ENCODE measurements at regions not wholly inside any gene's neighbourhood (a gene's known extent, or its start where the extent isn't known, plus 50 kb on each side); places are given as distances from the start of the nearest gene placed in this dataset.

GRCh38 chr3:19808834-19809233, 125.2 kb downstream of the EFHB start:
- intact Hi-C loops (cut with micrococcal nuclease), result no loop called here
- H3K9me3 ChIP-seq (ENCODE audit: control insufficient read depth in 1 of 2, insufficient read depth in 1 of 2, low read depth in 1 of 2, low read length in 2 of 2), result no peaks in the 10 kb centered on the region
- H3K27ac ChIP-seq (ENCODE audit: low read depth, low read length), result no peak overlapping the region
- ChIA-PET POLR2A (no interaction called here), RAD21 (ENCODE audit: low non-redundant PET in 1 of 2, low total read pairs in 2 of 2, uncharacterized antibody in 2 of 2, unreplicated experiment in 2 of 2) (no interaction called here), CTCF (no interaction called here)
- no TSS peak for BruUV-seq (replicated peaks)
- H3K36me3 ChIP-seq (ENCODE audit: control insufficient read depth in 1 of 2, insufficient read depth in 2 of 2, low read length in 2 of 2), result no peaks in the 10 kb centered on the region
- ATAC-seq, result no peak
- no peaks in the 10 kb centered on the region for H3K79me2 ChIP-seq (ENCODE audit: insufficient read depth, low read length)
- no peak overlapping the region for H2AFZ ChIP-seq (ENCODE audit: low read depth, low read length, poor library complexity, severe bottlenecking)
- H4K20me1 ChIP-seq (ENCODE audit: insufficient read depth), result no peaks in the 10 kb centered on the region
- TF ChIP-seq JUND (IDR thresholded peaks at IDR 0.05) (no peak), CEBPB (IDR thresholded peaks at IDR 0.05; ENCODE audit: low read depth) (no peak), EGR1 (IDR thresholded peaks at IDR 0.05; ENCODE audit: low read depth) (no peak), CBX3 (IDR thresholded peaks at IDR 0.05; ENCODE audit: low read depth) (no peak), EZH2 (IDR thresholded peaks at IDR 0.05) (no peak), FOSL1 (IDR thresholded peaks at IDR 0.05; ENCODE audit: low read depth) (no peak), ATF3 (IDR thresholded peaks at IDR 0.05) (no peak), ZBTB33 (IDR thresholded peaks at IDR 0.05; ENCODE audit: extremely low read depth, insufficient replicate concordance, low read length) (no peak), RAD21 (IDR thresholded peaks at IDR 0.05; ENCODE audit: low read depth) (no peak), SIN3A (IDR thresholded peaks at IDR 0.05; ENCODE audit: low read depth) (no peak), ZFX (IDR thresholded peaks at IDR 0.05) (no peak), TCF7L2 (IDR thresholded peaks at IDR 0.05; ENCODE audit: borderline replicate concordance, extremely low read depth, insufficient read depth, insufficient read length) (no peak), MAX (IDR thresholded peaks at IDR 0.05) (no peak), REST (IDR thresholded peaks at IDR 0.05; ENCODE audit: low read depth) (no peak), EZH2phosphoT487 (IDR thresholded peaks at IDR 0.05; ENCODE audit: borderline replicate concordance) (no peak)
- no peaks in the 10 kb centered on the region for H3K9me2 ChIP-seq (ENCODE audit: insufficient read depth)
- H3K27me3 ChIP-seq (ENCODE audit: insufficient read depth, low read length), result no peaks in the 10 kb centered on the region
- DNase-seq (ENCODE audit: low read depth, low spot score), result no peak
- H3K9ac ChIP-seq (ENCODE audit: low read length), result no peak overlapping the region
- H3K4me3 ChIP-seq (replicated peaks in 1 of 2; ENCODE audit: low read depth in 1 of 2, low read length in 2 of 2), result no peak overlapping the region
- H3K4me2 ChIP-seq (ENCODE audit: low read length), result no peak overlapping the region
- H3K4me1 ChIP-seq (ENCODE audit: control insufficient read depth in 1 of 2, insufficient read depth in 2 of 2, low read length in 2 of 2), result no peaks in the 10 kb centered on the region

Measured in HCT116 (cell line).